SHP77 (cell line): ENCODE measurements at regions not wholly inside any gene's neighbourhood (a gene's known extent, or its start where the extent isn't known, plus 50 kb on each side); places are given as distances from the start of the nearest gene placed in this dataset.
"Not testable (repeated sequence)": the region's sequence is repeated elsewhere in the genome, so short reads cannot be mapped to it uniquely, and the experiment has no call there.

ENCODE experiments used
- DNase-seq, 2 experiments: peaks; one replicate each; lab custom pipeline; 2025; lab: John Stamatoyannopoulos, UW

GRCh38 chr9:96064826-96065481 lies 189.5 kb downstream of the ERCC6L2 start:
- DNase-seq, result no peak

GRCh38 chr9:96062854-96063253 lies 187.4 kb downstream of the ERCC6L2 start:
- no peak for DNase-seq

GRCh38 chr9:96062031-96062430 lies 186.5 kb downstream of the ERCC6L2 start:
- DNase-seq, result no peak

DNA sequence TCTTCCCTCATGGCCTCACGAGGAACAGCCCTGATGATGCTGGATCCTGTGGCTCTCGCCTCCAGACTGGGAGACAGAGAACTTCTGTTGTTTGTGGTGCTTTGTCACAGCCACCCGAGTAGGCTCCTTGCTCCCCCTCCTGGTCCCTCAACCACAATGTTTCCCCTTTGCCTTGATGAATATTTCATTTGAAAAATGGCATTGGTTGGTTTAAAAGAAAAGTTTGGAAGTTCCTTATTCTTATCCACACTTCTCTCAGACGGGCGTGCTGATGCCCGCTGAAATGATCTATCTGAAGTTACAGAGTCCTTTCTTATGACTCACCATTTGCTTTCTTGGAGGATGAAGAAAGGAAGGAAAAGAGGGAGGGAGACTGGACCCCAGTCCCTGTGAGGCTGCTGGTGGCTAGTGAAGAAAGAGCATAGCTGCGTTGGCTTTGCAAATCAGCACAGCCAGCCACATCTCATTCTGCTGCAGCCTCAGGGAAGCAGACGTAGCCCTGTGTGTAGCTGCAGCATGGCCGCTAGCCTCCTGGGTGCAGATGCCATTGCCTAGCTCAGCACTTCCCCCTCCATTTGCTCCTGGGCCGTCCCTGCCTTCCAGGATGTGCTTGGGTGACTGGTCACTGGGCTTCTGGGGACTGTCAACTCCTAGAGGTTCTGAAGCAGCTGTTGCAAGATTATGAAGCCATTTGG lies 185.9 kb downstream of the ERCC6L2 start:
- DNase-seq, result peak; percentile 13 to 26

GRCh38 chr9:96058218-96058617 lies 182.7 kb downstream of the ERCC6L2 start:
- DNase-seq, result no peak

- no peak for DNase-seq
Observed at GRCh38 chr9:96057155-96057554, 181.7 kb downstream of the ERCC6L2 start.

DNA sequence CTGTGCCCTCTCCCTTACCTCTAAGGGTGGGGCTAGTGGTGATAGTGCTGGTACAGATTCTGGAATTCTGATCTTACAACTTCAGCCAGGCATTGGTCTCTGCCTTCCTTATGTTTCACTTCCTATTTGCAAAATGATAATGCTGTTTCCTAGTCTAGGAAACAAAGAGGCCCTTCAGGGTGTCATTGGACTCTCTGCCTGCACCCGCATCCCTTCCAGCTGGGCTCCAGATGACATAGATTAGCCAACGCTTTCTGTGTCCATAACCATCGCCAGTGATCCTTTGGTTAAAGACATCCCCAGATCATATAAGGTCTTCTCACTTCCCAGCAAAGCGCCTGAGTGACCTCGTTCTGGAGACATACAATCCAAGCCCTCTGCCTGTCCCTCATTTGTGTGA lies 180.7 kb downstream of the ERCC6L2 start:
- DNase-seq, result no peak

- not testable (repeated sequence) for DNase-seq
Observed at GRCh38 chr9:96054248-96054647, 178.8 kb downstream of the ERCC6L2 start.

- no peak for DNase-seq
Observed at GRCh38 chr9:96052686-96053085, 177.2 kb downstream of the ERCC6L2 start.

GRCh38 chr9:96051423-96051822 lies 175.9 kb downstream of the ERCC6L2 start:
- no peak for DNase-seq

DNA sequence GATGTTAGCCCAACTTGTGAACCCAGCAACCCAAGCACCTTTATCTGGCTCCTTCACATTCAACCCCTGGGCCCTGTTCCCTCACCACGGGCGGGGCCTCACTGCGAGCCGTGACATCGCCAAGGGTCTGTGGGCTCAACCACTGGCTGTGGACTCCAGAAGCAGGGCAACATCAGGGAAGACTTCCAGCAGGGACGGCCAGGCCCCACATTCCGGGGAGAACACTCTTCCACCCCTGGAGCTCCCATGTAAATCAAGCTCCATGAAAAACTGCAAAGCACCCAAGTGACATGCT lies 175.3 kb downstream of the ERCC6L2 start:
- DNase-seq, result no peak

- no peak for DNase-seq
Observed at GRCh38 chr9:96050048-96050860, 174.8 kb downstream of the ERCC6L2 start.

DNA sequence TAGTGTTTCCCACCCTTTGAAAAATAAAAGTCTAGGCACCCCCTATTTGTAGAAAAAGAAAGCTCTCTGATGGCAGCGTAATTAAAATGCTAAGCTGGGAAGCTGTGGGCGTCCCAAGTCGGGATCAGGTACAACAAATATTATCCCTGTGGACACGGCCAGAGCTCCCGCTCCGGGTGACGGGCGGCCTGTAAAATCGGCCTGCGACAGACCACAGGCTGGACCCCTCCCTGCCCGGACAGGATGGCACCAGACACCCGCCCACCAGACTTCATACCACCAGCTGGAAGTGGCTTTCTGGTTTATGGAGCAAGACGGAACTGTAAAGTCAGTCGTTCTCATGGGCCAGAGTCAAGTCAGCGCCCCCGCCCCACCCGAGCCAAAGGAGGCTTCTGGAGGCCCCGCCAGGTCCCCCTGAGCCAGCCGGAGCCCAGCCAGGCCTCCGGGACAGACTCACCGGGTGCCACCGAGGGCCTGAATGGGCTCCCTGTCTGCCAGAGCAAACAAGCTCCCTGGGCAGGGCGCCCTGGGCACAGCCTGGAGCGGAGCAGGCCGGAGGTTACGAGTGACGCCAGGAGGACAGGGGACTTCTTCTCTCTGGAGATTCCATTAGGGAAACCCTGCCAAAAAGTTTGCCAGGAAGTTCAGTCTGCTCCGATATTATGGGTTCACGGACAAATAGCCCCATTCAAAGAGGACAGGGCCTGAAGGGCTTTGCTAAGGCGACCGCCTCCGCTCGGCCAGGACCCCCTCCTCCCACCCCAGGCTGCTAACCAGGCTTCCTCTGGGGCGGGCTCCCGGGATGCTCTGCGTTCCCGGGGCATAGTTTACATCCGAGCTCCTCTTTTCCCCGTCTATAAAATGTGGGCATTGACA lies 173.7 kb downstream of the ERCC6L2 start:
- DNase-seq, result no peak

DNA sequence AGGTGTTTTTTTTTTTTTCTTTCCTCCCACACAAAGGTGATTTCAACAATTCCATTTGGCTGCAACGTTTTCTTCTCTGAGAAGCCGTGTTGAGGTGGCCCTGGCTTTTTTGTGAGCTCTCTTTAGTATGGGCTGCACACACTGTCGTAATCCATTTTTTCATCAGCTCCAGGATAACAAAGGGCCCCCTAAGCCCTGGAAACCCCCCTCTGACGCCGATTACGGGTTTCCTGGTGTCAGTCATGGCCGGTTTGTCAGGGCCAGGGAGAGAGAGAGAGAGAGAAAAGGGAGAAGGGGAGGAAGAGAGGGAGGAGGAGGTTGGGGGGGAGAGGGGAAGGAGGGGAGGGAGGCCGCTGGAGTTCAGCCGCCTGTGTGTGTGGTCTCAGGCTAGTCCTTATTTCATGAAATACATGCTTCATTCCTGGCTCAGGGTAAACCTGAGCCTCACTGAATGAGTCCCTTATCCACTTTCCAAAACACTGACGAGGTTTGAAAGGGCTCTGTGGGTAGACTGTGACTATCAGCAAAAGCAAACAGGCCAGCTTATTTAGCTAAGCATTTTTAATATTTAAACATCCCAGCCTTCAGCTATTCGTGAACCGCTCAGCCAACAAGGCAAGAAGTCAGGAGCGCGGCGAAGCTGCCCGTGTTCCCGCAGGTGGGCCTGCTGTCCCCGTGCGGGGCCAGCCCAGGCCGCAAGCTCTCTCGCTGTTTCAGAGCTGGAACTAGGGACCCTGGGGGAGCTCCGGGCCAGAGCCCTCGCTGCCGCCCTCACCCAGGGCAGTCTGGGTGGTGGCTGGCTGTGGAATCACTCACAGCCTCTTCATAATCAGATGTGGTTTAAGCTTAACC lies 172.8 kb downstream of the ERCC6L2 start:
- DNase-seq, result no peak

GRCh38 chr9:96047741-96048103 lies 172.2 kb downstream of the ERCC6L2 start:
- DNase-seq, result no peak

GRCh38 chr9:96047116-96047639 lies 171.7 kb downstream of the ERCC6L2 start:
- no peak for DNase-seq

DNA sequence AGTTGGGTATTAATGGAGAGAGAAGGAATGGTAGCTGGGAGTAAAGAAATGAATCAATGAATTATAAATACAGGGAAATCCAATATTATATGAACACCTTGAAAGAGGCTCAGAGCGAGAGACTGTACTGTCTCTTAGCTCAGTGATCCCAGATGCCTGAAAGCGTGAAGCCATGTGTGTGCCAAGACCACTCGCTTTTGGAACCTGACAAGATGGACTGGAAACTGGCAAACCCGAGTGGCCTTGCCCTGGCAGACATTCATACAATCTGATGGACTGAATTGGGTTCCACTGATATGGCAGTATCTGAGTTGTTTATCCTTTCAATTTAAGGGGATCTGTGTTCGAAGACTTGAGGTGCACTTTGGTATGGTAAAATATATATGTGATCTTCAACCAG lies 170.3 kb downstream of the ERCC6L2 start:
- DNase-seq, result no peak

DNA sequence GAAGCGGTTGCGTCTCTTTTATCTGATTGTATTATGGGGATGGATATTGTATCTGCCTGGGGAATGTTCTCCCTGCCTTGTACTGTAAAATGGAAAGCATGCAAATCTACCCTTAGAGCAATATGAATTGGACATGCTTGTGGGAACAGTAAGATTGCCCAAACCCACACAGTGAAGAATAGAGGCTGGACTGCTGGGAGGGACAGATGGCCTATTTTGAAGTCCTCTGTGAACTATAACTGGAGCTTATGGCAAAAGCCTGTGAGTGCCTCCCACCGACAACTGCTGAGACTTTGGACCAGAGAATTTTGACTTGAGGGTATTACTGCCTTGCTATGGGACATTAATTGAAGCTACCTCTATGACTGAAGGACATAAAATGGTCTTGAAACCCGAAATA lies 168.9 kb downstream of the ERCC6L2 start:
- DNase-seq, result no peak

GRCh38 chr9:96040591-96041461 lies 165.3 kb downstream of the ERCC6L2 start:
- peak; percentile 37 to 53 for DNase-seq

DNA sequence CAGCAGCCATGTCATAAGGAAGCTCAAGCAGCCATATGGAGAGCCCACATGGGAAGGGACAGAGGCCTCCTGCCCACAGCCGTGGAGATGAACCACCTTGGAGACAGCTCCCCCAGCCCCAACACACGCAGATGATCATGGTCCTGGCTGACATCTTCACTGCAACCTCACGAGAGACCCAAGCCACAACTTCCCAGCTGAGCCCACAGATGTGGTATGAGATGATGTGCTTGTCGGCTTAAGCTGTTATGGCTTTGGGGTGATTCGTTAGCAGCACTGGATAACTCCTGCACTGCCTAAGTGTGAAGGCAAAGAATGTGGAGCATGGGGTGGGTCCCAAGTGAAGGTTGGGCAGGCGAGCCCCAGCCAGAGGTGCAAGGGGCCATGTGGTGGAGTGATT lies 163.4 kb downstream of the ERCC6L2 start:
- no peak for DNase-seq
